HK-2 (cell line): ENCODE measurements at regions not wholly inside any gene's neighbourhood (a gene's known extent, or its start where the extent isn't known, plus 50 kb on each side); places are given as distances from the start of the nearest gene placed in this dataset.
"Not testable (repeated sequence)": the region's sequence is repeated elsewhere in the genome, so short reads cannot be mapped to it uniquely, and the experiment has no call there.

Source experiments
- DNase-seq: peaks from one replicate; pipeline ENCODE4 v3.0.0-alpha.2; 2018; ENCODE audit not compliant: unreplicated experiment

- no peak for DNase-seq
Measured at GRCh38 chr18:51453594-51453993, 256.1 kb upstream of the MEX3C start.

GRCh38 chr18:51458861-51459260 lies 261.4 kb upstream of the MEX3C start:
- no peak for DNase-seq

- no peak for DNase-seq
Measured at GRCh38 chr18:51461956-51462355, 264.5 kb upstream of the MEX3C start.

- DNase-seq = no peak
Measured at GRCh38 chr18:51463483-51464136, 266.1 kb upstream of the MEX3C start.

- DNase-seq = no peak
Measured at GRCh38 chr18:51478908-51479307, 281.4 kb upstream of the MEX3C start.

- no peak for DNase-seq
Measured at GRCh38 chr18:51479736-51480135, 282.3 kb upstream of the MEX3C start.

- DNase-seq = no peak
Measured at GRCh38 chr18:51480407-51481261, 283.2 kb upstream of the MEX3C start.

GRCh38 chr18:51486735-51487366 lies 289.4 kb upstream of the MEX3C start:
- no peak for DNase-seq

- DNase-seq = no peak
Measured at GRCh38 chr18:51490417-51490816, 292.9 kb upstream of the MEX3C start.

- no peak for DNase-seq
Measured at GRCh38 chr18:51490860-51491259, 293.4 kb upstream of the MEX3C start.

- no peak for DNase-seq
Measured at GRCh38 chr18:51491678-51492372, 294.3 kb upstream of the MEX3C start.

GRCh38 chr18:51498085-51498855 lies 300.8 kb upstream of the MEX3C start:
- DNase-seq = no peak

GRCh38 chr18:51503351-51503750 lies 305.9 kb upstream of the MEX3C start:
- DNase-seq = no peak

- no peak for DNase-seq
Measured at GRCh38 chr18:51506811-51507210, 309.3 kb upstream of the MEX3C start.

GRCh38 chr18:51508410-51508809 lies 310.9 kb upstream of the MEX3C start:
- not testable (repeated sequence) for DNase-seq

- DNase-seq = no peak
Measured at GRCh38 chr18:51510020-51510419, 312.5 kb upstream of the MEX3C start.

- DNase-seq = no peak
Measured at GRCh38 chr18:51513517-51513916, 316.0 kb upstream of the MEX3C start.

GRCh38 chr18:51514128-51514527 lies 316.6 kb upstream of the MEX3C start:
- DNase-seq = no peak

GRCh38 chr18:51516478-51517038 lies 319.1 kb upstream of the MEX3C start:
- no peak for DNase-seq

GRCh38 chr18:51519571-51519970 lies 322.1 kb upstream of the MEX3C start:
- DNase-seq = no peak

GRCh38 chr18:51520676-51521180 lies 323.2 kb upstream of the MEX3C start:
- DNase-seq = no peak
